ENCODE measurements at regions not wholly inside any gene's neighbourhood (a gene's known extent, or its start where the extent isn't known, plus 50 kb on each side); places are given as distances from the start of the nearest gene placed in this dataset.

- TF ChIP-seq CTCF (conservative IDR thresholded peaks at IDR 0.05): no peak
- no peak for TF ChIP-seq ZFX (IDR thresholded peaks at IDR 0.05)
Measured at GRCh38 chr12:127431177-127431576, 835.8 kb upstream of the TMEM132C start.
